HFF-Myc (cell line): ENCODE measurements at regions not wholly inside any gene's neighbourhood (a gene's known extent, or its start where the extent isn't known, plus 50 kb on each side); places are given as distances from the start of the nearest gene placed in this dataset.

Source experiments
- DNase-seq: peaks from one replicate; pipeline ENCODE4 v3.0.0-alpha.2; 2011; ENCODE audit warnings: low read depth; ENCODE audit errors: extremely low read depth
- H3K4me3 ChIP-seq: replicated peaks from 2 replicates; pipeline ENCODE4 v1.5.1; 2011; ENCODE audit warnings: low read depth, mild to moderate bottlenecking, control low read depth, low read length
- TF ChIP-seq, protein P1 (sequence below): IDR thresholded peaks from 2 replicates; pipeline ENCODE4 v1.5.1; 2012; ENCODE audit warnings: mild to moderate bottlenecking, low read depth, low read length, control low read depth; ENCODE audit errors: missing control alignments

DNA sequence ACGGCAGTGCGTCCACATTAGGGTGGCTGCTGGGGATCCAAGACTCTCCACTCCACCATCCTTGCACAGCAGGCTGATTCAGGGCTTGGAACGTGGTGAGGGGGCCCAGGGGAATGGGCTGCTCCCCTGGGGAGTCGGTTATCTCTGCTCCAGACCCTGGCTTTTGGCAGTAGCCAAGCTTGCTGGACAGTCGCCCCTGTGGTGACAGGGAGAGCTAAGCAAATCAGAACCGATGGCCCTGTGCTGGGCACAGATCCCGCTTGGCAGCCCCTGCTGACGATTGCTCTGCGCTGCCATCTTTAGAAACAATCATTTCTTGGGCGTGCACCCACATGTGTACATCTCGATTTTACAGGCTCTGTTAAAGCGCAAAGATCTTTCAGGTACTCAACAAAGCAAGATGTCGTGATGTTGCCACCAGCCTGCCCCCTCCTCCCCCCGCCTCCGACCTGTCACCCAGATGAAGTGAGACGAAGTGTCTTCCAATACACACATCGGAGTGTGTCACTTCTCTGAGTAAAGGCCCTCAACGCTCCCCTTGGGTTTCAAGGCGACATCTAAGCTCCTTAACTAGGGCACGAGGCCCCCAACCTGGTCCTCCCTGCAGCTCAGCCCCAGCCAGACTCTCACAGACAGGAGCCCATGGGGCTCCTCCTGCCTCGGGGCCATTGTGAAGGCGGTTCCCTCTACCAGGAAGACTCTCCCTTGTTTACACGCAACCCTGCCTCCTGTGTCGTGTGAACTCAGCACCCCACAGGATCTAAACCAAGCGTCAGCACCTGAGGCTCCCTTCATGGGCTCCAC lies 55.6 kb downstream of the PITPNM2 start:
- DNase-seq, result no peak
- no peak overlapping the region for H3K4me3 ChIP-seq
- TF ChIP-seq, protein P1, sequence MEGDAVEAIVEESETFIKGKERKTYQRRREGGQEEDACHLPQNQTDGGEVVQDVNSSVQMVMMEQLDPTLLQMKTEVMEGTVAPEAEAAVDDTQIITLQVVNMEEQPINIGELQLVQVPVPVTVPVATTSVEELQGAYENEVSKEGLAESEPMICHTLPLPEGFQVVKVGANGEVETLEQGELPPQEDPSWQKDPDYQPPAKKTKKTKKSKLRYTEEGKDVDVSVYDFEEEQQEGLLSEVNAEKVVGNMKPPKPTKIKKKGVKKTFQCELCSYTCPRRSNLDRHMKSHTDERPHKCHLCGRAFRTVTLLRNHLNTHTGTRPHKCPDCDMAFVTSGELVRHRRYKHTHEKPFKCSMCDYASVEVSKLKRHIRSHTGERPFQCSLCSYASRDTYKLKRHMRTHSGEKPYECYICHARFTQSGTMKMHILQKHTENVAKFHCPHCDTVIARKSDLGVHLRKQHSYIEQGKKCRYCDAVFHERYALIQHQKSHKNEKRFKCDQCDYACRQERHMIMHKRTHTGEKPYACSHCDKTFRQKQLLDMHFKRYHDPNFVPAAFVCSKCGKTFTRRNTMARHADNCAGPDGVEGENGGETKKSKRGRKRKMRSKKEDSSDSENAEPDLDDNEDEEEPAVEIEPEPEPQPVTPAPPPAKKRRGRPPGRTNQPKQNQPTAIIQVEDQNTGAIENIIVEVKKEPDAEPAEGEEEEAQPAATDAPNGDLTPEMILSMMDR, result no peak

DNA sequence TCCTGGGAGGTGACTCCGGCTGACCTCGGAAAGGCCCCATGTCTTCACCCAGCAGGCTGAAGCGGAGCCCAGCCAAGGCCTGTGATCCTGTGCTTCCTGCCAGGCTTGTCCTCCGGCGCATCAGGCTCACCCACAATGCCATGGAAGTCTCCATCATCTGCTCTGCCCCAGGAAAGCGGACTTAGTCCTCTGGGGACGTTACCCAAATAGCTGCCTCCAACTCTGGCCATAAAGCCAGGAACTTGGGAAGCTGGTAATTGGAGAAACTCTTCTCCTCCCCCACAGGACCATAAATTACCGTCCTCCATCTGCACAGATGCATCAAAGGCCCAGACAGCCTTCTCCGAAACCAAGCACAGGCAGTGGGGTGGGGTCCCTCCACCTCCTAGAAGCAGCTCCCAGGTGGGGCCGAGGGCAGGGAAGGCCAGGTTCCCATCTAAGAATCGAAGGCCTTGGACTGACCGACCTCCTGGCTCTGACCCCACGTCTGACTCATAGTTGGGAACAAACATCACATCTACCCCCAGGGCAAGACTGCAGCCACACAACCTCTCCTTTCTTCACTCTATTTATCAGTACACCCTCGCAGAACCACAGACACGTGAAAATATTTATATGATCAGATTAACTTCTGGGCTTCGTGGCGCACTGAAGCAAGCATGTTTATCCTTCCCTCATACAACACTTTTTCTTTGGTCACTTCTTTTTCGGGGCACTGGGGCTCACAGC lies 56.4 kb downstream of the PITPNM2 start:
- TF ChIP-seq, protein P1, result no peak
- H3K4me3 ChIP-seq, result no peak overlapping the region
- DNase-seq, result peak; percentile 56

DNA sequence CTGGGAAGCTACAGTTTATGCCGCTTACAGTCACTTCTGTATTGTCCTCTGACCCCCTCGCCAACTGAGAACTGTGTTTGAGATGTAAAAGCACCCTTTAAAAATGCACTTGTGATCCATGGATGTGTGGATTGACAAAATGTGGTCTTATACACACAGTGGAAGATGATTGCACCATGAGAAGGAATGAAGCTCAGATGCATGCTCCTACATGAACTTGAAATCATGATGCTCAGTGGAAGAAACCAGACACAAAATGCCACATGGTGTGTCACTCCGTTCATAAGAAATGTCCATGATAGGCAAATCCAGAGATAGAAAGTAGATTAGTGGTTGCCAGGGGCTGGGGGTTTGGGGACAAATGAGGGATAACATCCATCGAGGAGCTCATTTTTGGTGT lies 58.0 kb downstream of the PITPNM2 start:
- TF ChIP-seq, protein P1, result no peak
- no peak for DNase-seq
- no peak overlapping the region for H3K4me3 ChIP-seq

DNA sequence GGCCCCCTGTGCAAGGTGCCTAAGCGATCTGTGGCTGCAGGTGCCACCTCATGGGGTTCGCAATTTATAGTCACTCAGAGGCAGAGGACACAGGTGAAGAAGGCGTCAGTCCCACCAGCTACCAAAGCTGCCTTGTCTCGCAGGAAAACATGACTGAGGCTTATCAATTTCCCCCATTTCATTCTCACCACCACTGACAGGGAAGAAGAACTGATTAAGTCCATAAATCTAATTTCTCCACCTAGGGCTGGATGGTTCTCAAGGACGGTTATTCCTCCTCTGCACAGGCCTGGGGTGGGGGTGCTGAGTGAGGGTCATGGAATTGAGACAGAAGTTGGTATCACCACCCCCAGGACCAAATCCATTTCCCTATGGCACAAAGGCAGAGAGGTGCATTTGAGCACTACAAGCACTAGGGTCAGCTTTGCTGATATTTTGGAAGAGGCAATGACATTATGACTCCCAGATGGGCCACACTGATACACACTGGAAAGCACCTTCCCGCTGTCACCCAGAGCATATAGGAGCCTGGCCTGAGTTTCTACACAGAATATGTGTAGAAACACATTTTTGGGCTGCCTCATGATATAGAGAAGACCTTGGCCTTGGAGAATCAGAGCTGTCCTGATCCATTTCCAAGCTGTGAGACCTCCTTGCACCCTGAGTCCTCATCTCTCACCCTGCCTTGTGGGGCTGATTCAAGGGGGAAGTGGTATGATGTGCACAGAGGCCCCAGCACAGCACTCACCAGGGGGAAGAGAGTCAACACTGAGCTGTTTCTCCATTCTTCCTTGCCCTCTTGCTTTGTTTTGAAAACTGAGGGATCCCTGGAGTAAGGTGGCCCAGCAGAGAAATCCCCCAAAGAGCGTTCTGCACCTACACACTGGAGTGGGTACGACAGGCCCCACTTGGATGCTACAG lies 59.4 kb downstream of the PITPNM2 start:
- no peak for DNase-seq
- TF ChIP-seq, protein P1, result no peak
- H3K4me3 ChIP-seq, result no peak overlapping the region

DNA sequence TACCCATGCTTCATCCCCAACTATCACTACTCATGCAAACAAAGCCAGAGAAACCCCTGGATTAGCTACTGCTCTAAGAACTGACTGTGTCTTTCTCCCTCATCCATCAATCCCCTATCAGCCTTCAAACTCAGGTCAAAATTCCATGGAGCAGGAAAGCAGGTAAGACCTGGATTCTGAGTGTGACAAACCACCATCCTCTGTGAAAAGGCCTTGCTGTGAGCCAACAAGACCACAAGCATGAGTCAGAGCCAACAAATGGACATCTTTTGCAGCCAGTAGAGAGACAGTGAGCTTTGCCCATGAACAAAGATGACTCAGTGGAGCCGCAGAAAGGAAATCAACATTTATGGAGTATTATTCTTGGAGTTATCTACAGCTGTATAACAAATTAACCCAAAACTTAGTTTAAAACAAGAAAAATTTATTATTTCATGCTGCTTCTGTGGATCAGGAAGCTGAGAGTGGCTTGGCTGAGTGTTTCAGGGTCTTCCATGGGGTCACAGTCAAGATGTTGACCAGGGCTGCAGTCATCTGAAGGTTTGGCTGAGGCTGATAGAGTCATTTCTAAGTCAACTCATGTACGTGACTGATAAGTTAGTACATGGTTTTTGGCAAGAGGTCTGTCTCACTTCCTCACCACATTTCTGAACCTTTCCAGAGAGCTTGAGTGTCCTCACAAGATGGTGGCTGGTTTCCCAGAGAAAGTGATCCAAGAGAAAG lies 61.1 kb downstream of the PITPNM2 start:
- DNase-seq, result peak; percentile 96
- H3K4me3 ChIP-seq, result no peak overlapping the region
- TF ChIP-seq, protein P1, result no peak

DNA sequence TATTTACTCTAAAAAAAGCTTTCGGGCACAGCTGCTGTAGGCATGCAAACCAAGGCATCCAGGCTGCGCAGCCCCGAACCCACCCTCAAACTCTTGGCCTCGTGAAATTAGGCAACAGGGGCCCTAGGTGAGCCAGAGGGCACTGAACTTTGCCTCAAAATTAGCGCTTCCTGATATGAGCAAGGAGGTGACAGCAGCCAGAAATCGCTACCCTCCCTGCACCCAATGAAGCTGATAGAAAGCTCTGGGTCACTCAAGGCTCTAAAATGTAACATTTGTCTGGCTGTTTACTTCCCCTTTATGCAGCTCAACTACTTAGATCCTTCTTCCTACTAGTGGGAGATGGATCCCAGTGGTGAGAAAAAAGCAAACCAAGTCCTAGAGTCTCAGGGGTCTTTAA lies 61.8 kb downstream of the PITPNM2 start:
- DNase-seq, result no peak
- TF ChIP-seq, protein P1, result no peak
- no peak overlapping the region for H3K4me3 ChIP-seq
